Inflammatory macrophage (primary cell): ENCODE measurements at regions not wholly inside any gene's neighbourhood (a gene's known extent, or its start where the extent isn't known, plus 50 kb on each side); places are given as distances from the start of the nearest gene placed in this dataset.
"Not testable (repeated sequence)": the region's sequence is repeated elsewhere in the genome, so short reads cannot be mapped to it uniquely, and the experiment has no call there.

ENCODE experiments used
- DNase-seq, 2 donors: peaks; one replicate each; pipeline ENCODE4 v3.0.0-alpha.2; 2020 to 2022

DNA sequence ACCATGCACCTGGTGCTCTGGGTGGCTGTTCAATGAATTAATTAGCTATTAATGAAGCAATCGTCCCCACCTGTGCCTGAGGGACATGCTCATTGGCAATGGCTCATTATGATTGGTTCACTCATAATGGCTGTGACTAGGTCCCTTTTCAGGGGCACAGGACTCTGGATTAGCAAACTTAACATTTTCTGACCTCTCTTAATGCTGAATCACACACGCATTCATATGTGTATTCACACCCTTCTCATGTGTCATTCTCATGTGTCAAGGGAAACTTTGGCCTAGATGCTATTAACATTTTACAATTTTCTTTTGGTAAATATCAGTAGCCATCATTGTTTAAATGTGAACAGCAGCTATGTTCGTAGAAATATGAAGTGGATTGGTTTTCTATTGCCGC, 98.9 kb upstream of the PMAIP1 start:
- no peak for DNase-seq

DNA sequence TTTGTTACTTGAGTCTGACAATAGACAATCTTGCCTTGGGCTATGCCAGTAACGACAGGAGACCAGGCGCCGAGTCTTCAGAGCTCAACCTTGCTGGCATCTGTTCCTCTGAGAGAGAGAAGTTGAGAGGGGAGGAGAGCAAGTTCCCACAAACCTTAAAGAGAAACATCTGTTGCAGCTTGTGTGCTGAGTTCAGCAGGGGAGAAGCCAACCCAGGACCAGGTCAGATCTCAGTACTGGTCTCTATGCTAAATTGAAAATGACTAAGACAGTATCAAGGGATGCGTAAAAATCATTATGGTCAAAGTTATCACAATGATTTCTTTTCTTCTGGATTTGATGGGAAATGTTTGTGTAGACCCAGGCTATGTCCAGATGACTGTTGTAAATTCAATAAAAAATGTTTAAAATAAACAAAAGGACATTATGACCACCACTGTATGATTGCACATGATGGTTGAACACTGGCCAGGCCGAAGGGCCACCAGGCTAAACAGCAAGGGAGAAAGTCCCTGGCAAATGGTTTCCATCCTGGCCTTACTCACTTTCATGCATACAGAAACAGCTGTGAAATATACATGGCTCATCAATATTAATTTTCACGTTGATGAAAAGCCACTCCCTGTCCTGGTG, 100.3 kb upstream of the PMAIP1 start:
- DNase-seq: no peak

- DNase-seq: no peak
Measured at GRCh38 chr18:59795882-59796281, 98.7 kb upstream of the CCBE1 start.

DNA sequence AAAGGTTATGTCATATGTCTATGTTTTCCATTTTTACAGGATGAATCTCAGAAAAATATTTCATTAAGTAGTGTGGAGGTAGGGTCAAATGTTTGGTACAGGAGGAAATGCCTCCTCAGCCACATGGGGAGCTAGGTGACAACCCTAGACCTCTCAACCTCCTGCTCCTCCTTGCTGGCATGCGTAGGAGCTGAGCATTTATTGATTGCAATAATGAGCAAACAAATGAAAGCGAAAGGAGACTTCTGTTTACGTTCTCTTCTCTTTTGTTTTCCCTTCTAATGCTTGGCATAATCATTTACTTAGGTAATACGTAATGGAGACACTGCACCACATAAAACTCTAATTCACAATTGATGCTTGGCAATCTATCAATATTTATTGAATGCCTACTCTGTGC, 95.1 kb upstream of the CCBE1 start:
- no peak for DNase-seq

GRCh38 chr18:59790346-59790936, 93.2 kb upstream of the CCBE1 start:
- not testable (repeated sequence) for DNase-seq

DNA sequence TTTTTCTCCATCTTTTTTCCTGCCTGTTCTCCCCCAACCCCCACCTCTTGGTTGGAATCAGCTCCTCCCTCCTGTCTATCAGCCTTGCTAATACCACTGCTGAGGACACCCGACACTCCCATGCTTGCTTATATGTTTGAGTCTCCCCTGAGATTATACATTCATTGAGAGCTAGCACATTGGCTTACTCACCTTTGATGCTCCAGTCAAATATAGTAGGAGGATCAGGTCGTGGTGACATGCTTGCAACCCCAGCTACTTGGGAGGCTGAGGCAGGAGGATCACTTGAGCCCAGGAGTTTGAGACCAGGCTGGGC, 91.5 kb upstream of the CCBE1 start:
- DNase-seq: no peak

DNA sequence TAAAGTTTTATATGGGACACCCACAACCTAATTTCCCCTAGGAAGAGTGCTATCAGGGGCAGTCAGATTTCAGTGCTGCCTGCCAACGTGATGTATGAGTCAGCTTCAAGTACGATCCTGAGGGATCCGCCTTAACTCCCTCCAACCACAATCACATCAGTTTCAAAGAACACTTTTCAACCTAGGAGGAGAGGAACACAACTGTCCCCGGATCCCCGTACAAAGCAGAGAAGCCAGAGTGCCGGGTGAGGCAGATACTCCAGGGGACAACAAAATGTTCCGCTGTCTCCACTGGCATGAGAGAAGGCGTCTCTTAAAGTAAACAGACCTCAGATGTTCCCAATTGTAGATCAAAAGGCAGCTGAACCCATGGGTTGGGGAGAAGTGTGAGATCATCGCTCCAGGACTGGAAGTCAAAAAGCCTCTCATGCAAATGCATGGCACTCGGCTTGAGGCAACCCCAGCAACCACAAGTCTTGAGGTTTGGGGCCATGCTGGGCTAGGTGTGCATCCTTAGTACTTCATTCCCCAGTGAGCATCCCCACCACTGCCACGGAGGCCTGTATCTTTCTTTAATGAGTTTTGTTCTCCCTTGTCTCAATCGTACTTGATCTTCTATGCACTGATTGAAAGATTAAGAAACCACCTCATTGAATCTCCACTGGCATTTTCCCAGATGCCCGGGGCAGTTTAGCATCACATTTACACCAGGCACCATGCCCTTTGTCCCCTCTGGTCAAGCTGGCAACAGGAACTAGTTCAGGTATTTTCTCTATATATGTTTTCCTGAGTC, 91.0 kb upstream of the CCBE1 start:
- no peak for DNase-seq

DNA sequence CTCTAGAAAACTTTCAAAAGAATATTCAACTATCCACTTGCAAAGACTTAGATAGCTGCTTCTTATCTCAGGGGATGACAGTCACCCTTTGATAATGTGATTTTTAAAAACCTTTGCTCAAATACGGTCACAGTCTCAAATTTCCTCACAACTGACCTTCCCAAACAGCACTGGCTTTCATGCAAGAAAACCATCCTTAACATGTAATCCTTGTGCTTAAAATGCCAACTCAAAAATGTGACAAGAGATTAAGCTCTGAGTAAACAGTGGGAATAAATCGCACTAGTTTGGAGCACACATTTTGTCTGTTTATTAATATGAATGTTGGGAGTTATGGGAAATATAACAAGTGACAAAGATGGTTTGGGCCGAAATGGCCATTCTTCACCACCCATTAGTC, 87.5 kb upstream of the CCBE1 start:
- no peak for DNase-seq

- DNase-seq: peak in 1 of 2 donors; percentile 2
Measured at GRCh38 chr18:59783138-59783537, 85.9 kb upstream of the CCBE1 start.

DNA sequence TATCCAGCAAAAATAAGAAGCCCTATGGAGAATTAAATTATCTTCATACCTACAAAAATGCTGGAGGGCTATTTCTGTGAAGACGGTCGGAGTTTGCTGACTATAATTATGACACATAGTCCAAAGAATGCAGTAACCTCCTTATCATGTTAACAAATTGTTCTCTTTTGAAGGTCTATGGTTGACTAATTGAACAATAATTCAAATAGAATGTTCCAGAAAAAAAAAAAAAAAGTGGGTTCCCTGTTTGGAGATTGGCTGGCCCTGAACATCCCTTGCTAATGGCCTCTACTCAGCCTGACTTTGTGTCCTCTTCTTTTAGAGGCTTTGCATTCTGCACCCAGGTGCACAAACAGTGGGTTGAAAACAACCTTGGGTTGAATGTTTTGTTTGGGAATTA, 82.8 kb upstream of the CCBE1 start:
- DNase-seq: no peak

GRCh38 chr18:59778434-59778833, 81.2 kb upstream of the CCBE1 start:
- no peak for DNase-seq

DNA sequence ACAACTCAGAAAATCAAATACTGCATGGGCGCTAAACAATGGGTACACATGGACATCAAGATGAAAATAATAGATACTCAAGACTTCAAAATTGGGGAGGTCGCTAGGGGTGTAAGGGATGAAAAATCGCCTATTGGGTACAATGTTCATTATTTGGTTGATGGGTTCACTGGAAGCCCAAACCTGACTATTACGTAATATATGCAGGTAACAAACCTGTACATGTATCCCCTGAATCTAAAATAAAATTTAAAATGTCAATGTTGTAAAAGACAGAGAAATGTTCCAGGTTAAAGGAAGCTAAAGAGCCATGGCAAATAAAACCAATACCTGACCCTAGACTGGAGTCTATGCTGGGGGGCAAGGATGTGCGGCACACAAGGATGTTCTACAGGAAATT, 80.4 kb upstream of the CCBE1 start:
- DNase-seq: no peak

GRCh38 chr18:59769129-59769865, 72.1 kb upstream of the CCBE1 start:
- no peak for DNase-seq

GRCh38 chr18:59768409-59768808, 71.2 kb upstream of the CCBE1 start:
- no peak for DNase-seq

GRCh38 chr18:59767732-59768131, 70.5 kb upstream of the CCBE1 start:
- no peak for DNase-seq

DNA sequence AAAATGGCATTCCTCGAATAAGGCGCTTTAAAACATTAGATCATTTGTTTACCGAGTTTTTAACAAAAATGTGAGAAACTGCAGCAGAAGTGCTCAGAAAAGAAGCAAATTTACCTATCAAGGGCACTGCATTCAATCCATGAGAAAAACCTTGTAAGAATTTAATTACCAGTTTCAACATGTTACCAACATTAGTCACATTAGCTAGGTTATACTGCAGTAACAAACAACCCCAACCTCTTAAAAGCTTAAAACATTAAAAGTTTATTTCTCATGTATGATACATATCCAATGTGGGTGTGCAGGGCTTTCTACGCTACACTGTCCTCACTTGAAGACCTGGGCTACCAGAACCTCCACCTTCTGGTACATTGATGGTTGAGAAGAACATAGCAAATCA, 68.1 kb upstream of the CCBE1 start:
- DNase-seq: no peak

DNA sequence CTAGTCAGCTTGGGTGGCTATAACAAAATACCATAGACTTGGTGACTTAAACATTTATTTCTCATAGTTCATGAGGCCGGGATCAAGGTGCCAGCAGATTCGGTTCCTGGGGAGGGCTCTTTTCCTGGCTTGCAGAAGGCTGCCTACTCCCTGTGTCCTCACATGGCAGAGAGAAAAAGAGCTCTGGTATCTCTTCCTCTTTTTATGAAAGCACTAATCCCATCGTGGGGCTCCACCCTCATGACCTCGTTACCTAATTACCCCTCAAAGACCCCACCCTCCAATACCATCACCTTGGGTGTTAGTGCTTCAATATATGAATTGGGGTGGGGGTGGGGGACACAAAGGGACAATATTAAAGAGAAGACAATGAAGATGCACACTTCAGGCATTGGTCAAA, 67.1 kb upstream of the CCBE1 start:
- no peak for DNase-seq

- no peak for DNase-seq
Measured at GRCh38 chr18:59763541-59764136, 66.4 kb upstream of the CCBE1 start.

GRCh38 chr18:59760619-59761600, 63.7 kb upstream of the CCBE1 start:
- DNase-seq: no peak

DNA sequence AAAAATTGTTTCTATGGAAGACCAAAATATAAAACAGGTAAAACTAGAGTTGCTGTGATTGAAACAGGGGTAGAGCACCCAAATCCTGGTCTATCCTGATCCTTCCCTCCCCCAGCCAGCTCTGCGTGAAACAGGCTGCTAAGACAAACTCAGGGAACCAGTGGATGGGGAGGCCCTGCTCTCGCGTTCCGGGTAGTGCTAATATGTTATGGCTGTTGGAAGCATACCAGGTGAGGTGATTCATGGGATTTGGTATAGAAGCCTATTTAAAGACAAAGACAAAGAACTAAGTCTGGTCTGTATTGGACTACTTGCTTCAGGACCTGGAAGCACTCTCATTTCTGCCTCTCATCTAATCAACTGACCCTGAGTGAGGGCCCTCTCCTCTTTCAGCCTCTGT, 63.0 kb upstream of the CCBE1 start:
- DNase-seq: no peak

DNA sequence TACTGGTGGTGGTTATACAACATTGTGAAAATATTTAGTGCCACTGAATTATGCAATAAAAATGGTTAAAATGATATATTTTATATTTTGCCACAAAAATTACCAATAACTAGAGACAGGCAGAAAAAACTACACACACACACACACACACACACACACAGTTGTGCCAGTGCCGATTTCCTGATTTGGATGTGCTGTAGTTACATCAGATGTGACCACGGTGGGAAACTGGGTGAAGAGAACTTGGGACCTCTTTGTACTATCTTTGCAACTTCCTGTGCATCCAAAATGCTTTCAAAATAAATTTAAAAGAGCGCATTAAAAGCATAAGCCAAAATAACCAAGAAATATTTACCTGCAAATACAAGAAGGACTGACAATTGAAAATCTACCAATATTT, 61.6 kb upstream of the CCBE1 start:
- no peak for DNase-seq

GRCh38 chr18:59758106-59758505, 60.9 kb upstream of the CCBE1 start:
- DNase-seq: no peak
